HG03558 (cell line): ENCODE measurements at regions not wholly inside any gene's neighbourhood (a gene's known extent, or its start where the extent isn't known, plus 50 kb on each side); places are given as distances from the start of the nearest gene placed in this dataset.

ENCODE experiments used
- ATAC-seq: cut with Tn5 transposase; IDR thresholded peaks from one replicate; pipeline ENCODE4 v1.9.1; 2021; ENCODE audit warnings: moderate number of reproducible peaks; ENCODE audit not compliant: unreplicated experiment; ENCODE audit errors: extremely low read depth

GRCh38 chr18:27839141-27839540 is 337.8 kb downstream of the CDH2 start:
- ATAC-seq = no peak

DNA sequence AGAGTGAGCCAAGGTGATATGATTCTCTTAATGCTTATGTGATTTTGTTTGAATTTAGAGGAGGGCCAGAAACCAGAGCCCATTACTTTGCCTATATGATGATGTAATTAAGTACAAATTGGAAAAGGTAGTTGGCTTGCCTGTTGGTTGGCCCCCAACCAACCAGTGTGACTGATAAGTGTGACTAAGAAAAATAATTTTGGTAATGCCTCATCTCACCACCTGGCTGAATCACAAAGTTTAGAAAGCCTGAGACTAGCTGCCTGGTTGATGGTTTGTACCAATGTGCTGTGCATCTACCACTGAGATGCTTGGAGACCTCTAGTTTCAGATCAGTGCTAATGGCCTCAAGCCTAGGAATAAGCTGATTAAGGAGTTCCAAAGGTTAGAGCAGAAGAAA is 338.7 kb downstream of the CDH2 start:
- ATAC-seq = no peak

DNA sequence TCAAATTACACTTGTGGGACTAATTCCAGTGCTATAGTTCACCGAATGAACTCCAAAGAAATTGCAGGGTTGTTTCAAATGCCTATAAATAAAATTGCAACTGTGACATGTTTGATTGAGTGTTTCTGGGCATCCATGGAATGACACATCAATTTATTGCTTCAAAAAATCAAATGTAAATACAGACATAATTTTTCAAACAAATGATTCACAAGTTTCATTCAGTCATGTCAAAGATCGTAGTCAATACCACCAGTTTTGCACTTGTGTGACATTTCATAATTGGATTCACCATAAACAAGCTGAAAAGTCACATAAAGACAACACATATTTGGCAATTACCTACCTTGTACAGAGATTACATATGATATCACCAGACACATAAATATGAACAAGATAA is 350.8 kb downstream of the CDH2 start:
- ATAC-seq = no peak

DNA sequence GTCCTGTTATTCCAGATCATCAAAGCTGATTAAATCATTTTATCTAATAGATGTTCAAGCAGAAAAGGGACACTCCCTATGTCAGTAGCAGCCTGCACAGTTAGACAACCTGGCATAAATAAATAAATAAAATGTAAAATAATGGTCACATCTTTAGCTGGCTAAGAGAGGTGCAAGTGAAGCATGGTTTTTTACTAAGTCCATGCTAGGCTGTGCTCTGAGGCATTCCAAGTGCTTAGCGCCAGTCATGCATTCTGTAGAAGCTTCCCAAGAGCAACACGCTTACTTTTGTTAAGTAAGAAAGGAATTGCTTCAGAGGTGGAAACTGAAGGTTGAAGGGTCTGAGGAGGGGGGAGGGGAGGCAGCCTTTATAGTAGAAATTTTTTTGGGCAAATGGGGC is 351.2 kb downstream of the CDH2 start:
- ATAC-seq = no peak

DNA sequence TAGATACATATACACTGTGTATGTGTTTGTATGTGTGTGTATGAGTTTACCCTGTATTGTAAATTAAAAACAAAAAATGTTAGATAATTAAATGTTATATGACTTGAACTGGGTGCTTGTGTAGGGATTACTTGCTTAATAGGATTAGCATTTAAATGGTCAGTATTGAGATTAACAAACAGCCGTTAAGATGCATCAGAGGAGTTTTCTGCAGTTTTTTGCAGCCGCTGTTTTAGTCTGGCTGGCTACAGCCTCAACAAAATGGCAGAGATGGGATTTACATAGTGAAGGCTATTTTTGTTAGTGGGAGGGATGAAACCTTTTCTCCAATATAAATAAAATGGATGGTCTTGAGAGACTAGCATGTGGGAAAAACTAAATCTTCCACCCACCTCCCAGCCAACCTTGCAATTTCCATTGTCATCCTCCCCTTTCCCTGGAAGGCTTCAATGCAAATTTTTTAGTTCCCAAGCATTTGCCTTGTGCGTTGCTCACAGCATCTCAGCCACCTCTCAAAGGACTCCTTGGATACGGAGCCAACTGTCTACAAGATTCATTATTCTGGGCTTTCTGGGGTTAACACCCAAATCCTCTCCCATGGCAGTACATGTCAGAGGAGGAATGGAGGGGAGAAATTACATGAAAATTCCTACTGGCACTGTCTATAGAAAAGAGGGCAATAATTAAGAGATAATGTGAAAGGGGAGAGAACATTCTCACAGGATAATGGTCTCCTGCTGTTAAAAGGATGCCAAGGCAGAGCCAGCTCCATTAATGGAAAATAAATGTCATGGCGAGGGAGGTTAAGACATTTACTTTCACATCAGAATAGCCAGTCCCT is 351.9 kb downstream of the CDH2 start:
- no peak for ATAC-seq

DNA sequence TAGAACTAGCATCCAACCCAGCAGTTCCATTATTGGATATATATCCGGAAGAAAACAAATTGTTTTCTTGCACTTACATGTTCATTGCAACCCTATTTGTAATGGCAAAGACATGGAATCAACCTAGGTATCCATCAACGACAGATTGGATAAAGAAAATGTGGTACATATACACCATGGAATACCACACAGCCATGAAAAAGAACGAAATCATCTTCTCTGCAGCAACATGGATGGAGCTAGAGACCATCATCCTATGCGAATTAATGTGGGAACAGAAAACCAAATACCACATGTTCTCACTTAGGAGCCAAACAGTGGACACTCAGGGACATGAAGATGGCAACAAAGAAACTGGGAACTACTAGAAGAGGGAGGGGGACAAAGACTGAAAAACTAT is 352.7 kb downstream of the CDH2 start:
- ATAC-seq = no peak

DNA sequence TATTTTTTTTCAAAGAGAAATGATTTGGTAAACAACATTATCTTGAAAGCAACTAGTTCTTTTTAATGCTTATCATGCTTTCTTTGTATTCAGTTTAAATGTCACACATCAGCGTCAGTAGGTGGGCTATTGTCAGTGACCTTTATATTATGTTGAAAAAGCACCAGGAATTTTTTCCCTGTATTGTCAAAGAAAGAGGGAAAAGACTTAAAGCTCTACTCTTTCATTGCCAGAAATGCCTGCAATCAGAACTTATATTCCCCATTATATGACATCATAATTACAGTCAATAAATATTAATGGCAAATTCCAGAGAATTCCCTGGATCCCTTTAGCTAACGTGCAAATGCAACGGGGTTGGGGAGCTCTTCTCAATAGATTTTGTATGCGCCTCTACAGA is 353.9 kb downstream of the CDH2 start:
- no peak for ATAC-seq

- no peak for ATAC-seq
These were observed 368.2 kb downstream of the CDH2 start for GRCh38 chr18:27808683-27809082.

GRCh38 chr18:27803957-27804356 is 373.0 kb downstream of the CDH2 start:
- no peak for ATAC-seq

DNA sequence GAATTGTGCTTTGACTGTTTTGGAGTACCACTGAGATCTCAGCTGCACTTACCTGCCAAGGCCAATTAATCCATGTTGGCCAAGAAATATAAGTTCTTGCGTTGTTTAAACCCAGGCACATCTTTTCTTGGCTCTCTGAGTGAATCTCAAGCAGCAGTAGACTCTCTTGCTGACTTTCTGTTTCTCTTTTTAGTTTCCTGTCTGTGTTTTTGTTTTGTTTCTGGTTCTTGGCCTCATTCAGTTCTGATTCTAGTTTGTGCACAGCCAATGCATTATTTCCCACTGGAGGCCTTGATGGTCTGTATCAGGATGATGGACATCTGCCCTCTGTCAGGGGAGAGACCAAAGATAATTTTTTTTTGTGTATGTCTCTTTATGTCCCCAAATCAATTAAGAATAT is 379.4 kb downstream of the CDH2 start:
- ATAC-seq = no peak

DNA sequence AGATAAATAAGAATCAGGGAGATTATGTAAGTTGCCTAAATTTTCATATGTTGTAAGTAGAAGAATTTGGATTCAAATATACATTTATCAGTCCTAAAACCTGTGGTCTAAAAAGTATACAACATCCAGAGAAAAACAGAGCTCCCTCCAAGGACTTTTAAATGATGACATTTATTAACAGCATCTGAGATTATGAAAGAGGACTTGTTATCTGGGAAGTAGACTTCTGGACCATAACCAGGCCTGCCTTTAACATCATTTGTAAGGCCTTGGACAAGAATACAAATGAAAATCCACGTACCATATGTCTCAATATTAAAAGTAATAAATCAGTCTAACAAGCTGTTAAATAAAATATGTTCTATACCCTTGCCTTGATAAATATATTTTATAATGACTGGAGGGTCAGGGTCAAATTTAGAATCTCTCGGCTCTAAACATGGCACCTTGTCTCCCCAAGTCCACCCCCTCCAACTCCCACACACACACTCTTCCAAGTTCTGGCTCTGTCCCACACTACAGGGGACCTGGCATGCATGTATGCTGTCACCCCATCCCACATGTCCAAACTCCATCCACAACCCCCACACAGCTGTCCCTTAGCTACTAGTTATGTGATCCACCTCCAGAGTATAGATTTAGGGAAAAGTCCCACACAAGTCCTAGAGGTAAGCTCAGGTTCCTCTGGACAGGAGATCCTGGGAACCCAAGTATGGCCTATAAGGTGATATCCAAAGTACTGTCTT is 382.6 kb downstream of the CDH2 start:
- ATAC-seq = no peak

DNA sequence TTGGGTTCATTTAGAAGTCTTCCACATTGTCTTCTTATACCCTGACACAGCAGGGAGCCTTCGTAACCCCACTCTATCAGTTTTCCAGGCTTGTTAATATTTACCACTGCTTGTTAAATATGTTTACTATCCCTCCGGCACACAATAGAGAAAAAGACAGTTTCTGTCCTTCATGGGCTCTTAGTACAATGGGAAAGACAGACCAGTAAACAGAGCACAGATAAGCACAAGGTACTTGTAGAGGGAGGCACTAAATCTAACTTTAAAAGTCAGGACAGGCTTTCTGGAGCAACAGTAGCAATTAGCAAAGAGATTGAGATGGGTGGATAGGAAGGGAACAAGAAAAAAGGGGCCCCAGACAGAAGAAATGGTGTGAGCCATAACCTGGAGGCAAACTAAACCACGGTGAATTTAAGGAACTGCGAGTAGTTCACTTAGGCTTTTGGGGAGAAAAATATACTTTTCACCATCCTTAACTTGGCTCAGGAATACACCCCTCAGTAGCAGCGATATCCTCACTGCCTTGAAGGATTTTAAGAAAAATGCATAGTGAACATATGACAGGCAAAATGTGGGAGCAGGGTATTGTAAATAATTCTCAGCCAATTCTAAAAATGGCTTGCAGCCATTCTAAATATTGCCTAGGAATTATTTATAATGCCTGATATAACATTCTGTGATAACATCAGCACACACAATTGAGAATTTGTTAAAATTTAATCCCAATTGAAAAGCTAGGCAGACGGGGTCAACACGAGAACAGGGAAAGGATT is 383.7 kb downstream of the CDH2 start:
- ATAC-seq = no peak

- no peak for ATAC-seq
These were observed 387.5 kb downstream of the CDH2 start for GRCh38 chr18:27789406-27789805.

GRCh38 chr18:27787547-27787946 is 389.4 kb downstream of the CDH2 start:
- ATAC-seq = no peak

- no peak for ATAC-seq
These were observed 391.0 kb downstream of the CDH2 start for GRCh38 chr18:27785815-27786471.

- no peak for ATAC-seq
These were observed 396.7 kb downstream of the CDH2 start for GRCh38 chr18:27780061-27780745.

- ATAC-seq = no peak
These were observed 398.0 kb downstream of the CDH2 start for GRCh38 chr18:27778925-27779324.

GRCh38 chr18:27778441-27778840 is 398.5 kb downstream of the CDH2 start:
- no peak for ATAC-seq

DNA sequence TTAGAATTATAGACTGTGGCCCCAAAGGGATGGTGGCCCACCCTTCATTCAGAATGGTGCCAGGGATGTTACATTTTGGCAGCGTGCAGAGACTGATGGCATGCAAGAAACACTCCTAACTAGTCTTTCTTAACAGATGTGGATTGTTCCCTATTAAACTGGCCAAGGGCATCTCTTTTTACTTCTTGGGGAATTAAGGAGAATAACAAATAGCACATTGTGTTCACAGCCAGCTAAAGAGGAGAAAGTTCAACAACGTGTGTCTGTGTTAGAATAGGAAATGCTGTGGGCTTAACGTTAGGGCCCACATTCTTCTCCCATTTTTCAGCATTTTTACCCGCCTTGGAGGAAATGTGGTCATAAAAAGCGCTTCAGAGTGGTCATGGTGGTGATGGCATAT is 404.8 kb downstream of the CDH2 start:
- no peak for ATAC-seq

- no peak for ATAC-seq
These were observed 405.4 kb downstream of the CDH2 start for GRCh38 chr18:27771571-27771970.
